IPS-NIHi11 (cell line): ENCODE measurements at regions not wholly inside any gene's neighbourhood (a gene's known extent, or its start where the extent isn't known, plus 50 kb on each side); places are given as distances from the start of the nearest gene placed in this dataset.

ENCODE experiments used
- DNase-seq: peaks from one replicate; pipeline ENCODE4 v3.0.0; 2012; ENCODE audit warnings: mixed read lengths, low spot score

DNA sequence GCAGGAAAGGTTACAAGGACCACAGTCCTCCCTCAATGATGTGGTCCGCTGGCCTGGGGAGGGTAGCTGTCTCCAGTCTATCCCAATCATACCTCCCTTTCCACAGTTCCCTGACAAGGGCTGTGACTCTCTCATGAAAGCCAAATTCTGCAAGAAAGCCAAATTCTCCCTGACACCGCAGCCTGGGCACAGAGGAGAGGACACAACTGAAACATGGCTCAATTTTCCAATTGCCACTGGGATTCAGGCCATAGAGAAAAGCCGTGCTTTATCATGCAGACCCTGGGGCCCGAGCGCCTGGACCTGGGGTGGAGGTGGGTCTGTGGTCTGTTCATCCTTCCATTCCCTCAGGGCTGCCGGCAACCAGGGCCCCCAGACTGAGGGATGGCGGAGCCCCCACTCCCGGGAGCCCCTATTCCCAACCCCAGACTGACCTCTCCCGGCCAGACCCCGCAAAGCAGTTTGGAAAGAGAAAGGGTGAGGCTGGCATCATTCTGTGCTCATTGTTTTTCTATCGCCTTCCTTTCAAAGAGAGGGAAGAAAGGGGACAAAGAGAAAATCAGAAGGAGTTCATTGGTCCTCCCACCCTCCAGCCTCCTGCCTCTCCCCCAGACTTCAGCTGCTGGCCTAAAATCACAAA, 239.5 kb downstream of the BUD13 start:
- peak; percentile 72 for DNase-seq

DNA sequence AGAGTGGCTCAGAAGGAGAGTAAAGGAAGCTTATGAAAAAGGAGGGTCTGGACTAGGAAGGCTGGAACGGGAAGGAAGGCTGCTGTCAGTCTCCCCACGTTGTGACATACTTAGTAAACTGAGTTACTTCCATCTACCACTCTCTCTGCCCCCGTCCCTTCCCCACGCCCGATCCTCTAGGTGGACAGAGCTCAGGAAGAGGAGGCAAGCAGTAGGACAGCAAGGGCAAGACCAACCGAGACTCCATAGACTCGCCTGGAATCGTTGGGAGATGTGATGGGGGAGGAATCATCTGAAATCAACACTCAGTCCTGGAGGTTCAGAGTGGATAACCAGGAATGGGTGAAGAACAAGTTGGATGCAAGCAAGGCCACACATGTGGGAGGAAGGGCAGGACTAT, 240.7 kb downstream of the BUD13 start:
- DNase-seq, result no peak

DNA sequence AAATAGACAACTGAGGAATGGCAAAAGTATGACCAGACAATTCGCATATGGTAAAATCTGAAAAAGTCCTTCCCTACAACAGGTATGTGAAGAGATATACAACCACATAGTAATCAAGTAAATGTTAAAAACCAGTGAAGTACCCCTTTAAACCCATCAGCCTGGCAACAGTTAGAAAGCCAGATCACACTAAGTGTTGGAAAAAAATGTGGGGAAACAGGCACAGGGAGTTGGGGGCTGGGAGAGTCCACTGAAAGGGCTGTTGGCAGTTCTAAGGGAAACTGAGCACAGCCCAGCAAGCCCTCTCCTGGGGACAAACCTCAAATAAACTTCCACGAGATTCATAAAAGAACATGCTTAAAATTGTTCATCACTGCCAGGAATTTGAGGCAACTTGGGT, 242.1 kb downstream of the BUD13 start:
- DNase-seq, result no peak

DNA sequence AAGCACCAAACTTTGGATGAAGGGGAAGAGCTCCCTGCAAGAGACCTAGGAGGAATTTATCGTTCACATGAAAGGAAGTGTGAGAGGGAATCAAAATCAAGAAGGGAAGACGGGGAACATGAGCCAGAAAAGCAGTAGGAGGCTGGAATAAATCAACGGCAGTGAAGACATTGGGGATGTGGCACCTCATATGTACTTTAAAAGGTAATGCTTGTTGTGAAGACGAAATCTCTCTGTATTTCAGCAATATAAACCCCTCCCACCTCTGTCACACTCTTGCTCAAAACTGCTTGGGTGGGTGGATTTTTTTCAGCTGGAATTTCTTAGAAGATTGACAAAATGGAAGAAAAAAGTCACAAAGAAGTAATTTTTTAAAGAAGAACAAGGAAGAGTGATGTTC, 243.5 kb downstream of the BUD13 start:
- no peak for DNase-seq

DNA sequence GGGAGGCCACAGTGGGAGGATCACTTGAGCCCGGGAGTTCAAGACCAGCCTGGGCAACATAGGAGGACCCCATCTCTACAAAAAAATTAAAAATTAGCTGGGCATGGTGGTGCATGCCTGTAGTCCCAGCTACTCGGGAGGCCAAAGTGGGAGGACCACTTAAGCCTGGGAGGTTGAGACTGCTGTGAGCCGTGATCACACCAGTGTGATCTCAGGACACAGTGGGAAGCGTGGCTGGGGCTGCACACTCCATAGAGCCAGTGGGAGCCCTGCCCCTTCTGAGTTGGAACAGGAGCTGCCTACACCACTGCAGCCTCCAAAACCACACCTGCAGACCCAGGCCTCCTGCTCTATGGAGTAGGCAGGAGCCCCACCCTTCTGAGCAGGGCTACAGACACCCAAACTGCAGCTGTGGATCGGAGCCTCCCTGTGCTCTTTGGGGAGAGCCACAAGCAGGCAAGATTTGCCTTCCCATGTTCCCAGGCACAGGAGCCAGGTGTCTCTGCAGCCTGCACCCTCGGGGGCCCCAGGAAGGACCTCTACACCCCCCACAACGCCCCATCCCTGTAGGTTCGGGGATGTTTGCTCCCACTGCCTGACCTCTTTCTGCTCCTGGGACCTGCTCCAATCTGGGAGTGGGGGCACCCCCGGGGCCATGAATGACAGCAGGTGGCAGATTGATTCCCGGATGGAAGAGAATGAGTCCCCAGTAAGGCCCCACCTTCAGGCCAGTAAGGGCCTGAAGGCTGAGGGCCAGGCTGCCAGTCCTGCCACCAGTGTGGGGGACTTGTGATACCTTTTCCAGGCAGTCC, 245.4 kb downstream of the BUD13 start:
- no peak for DNase-seq

DNA sequence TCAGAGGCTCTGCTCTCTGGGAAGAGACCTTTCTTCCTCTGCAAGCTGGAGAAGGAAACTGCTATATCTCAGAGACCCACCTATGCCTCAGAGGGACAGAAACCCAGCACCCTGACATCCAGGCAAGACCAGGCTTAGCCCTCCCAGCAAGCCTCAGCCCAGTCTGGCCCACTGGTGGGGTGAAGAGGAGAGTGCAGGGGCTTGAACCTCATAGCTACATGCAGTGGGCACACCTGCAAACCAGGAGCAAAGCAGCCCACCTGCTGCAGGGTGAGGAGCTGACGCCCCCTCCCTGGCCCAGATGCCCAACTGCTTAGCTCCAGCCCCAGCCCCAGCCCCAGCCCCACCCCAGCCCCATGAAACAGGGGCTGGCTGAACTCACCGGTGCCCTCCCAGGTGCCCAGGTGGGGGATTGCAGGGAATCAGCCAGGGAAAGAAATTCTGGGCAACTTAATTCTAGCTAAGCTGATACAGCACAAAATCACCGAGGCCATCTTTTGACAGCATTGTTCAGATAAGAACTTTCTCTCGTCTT, 246.8 kb downstream of the BUD13 start:
- DNase-seq, result no peak

DNA sequence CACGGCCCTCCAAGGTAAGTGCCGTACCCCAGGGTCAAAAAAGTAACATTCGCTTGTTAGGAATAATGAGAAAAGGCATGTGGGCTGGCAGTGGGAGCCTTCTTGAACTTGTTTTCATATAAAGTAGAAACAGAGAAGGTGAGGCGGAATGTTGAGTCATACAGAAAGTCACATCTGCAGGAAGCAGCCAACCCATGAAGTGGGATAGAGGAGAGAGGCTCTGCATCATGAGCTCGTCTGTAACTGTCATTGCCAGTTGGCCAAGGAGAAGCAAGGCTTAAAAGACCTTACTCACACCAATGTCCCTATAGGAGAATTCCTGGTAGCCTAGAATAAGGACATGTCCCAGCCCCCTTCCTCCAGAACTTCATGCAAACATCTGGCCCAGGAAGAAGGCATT, 253.3 kb downstream of the BUD13 start:
- DNase-seq, result no peak

DNA sequence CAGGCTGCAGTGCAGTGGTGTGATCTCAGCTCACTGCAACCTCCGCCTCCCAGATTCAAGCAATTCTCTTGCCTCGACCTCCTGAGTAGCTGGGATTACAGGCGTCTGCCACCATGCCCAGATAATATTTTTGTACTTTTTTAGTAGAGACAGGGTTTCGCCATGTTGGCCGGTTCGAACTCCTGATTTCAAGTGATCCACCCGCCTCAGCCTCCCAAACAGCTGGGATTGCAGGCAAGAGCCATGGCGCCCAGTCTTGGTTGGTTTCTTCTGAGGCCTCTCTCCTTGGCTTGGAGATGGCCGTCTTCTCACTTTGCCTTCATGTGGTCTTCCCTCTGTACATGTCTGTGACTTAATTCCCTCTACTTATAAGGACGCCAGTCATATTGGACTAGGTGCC, 254.6 kb downstream of the BUD13 start:
- no peak for DNase-seq

DNA sequence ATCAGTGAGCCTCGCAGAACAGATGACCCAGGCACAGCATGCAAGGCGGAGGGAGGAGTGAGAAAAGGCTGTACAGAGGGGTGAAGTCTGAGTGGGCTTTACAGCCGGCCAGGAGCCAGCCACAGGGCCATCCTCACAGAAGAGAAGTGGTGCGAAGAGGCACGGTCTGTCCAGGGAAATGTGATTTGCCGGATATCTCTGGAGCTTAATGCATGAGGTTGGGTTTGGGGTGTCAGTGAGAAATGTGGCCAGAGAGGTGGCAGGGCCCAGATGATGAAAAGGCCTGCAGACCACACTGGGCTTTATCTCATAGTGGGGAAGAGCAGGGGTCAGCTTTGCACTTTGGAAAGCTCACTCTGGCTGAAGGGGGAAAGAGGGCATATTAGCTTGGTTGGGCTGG, 255.2 kb downstream of the BUD13 start:
- DNase-seq, result no peak

DNA sequence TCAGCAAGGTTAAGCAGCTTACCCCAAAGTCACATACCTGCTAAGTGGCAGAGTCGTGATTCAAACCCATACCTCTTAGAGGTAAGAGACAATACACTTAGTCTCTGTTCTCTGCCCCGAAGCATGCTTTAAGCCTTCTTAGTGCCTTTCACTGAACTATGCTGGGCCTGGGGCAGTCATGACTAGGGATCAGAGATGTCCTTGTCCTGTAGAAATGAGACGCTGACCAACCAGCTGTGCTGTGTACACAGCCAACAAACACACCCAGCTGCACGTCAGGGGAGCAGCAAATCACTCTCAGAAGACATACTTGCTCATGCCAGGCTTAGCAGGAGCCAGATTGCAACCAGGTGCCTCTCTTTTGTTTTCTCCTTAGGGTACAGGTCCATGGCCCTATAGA, 255.7 kb downstream of the BUD13 start:
- DNase-seq, result no peak

DNA sequence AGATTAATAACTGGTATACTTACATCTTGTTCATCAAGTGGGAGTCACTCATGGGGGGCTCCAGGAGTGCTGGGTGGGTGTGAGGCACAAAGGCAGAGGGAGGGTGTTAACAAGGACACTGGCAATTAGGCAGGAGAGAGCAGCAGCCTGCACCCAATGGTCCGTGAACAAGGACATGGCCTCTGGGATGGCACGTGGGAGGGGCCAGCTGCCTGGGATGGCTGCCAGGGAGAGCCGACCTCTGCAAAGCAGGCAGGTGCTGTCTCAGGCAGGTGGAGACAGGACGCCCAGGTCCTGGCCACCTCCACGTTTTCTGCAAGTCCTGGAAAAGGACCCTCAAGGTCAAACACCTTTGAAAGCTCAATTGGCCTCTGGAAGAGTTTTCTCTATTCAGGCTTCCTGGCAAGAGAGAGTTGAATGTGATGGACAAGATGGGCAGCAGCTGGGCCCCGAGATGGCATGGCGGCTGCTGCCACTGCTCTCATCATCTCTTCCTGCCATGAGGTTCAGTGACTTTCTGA, 257.1 kb downstream of the BUD13 start:
- DNase-seq, result no peak

DNA sequence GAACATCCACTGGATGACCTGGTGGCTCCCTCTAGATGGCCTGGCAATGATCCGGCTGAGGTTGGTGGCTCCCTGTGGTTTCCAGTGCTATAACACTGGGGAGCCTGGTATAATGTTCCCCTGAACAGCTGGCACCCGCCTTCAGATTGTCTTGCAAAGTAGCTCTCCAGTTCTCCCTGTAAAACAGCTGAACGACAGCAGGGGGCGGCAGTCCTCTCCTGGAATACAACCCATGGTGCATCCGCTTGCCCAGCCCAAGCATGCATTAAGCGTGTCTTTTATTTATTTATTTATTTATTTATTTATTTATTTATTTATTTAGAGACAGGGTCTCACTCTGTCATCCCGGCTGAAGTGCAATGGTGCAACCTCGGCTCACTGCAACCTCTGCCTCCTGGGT, 258.9 kb downstream of the BUD13 start:
- peak; percentile 64 for DNase-seq

DNA sequence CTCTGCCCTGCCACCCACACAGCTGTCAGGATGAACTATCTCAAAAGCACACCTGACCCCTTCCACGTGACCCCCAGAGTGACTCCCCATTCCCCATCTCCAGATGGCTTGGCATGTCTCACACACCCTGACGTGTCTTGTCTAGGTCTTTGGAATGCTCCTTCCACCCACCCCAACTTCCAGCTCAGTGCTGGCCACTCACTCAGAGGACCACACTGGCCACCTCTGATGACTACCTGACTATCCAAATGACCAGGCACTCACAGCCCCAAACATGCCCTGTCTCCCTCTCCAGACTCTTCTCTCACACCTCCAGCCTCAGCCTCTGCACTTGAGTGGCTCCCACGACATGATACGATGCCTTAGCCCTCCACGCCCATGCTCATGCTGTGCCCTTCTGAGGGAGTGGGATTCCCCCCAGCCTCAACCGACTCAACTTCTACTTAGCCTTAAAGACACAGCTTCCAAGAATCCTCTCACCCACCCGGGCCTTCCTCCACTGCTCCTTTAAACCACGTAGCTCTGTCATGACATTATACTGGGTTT, 259.4 kb downstream of the BUD13 start:
- no peak for DNase-seq

DNA sequence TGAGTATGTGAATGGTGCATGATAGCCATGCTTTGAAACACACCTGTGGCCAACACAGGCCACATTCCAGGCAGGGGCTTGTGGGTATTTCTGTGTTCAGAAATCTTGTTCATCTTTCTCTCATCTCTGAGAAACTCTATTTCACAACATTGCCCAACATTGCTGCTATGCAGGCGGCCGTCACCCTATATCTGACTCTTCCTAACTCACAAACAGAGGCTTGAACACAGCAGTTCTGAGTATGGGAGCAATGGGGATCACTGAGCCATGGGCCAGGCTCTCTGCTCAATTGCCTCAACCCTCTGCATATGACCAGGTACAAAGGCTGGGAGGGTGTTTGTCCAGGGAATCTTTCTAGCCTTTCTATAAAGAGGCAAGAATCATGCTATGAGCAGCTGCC, 259.9 kb downstream of the BUD13 start:
- DNase-seq, result no peak

DNA sequence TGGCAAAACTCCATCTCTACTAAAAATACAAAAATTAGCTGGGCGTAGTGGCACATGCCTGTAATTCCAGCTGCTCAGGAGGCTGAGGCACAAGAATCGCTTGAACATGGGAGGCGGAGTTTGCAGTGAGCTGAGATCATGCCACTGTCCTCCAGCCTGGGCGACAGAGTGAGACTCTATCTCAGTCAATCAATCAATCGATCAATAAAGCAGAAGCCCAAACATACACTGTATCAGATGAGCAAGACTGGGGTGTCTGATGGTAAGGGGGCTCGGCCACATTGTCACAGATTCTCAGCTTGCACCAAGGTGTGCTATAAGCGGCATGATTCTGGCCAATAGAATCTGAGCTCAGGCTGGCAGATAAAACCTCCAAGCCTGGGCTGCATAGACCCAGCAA, 261.1 kb downstream of the BUD13 start:
- no peak for DNase-seq

DNA sequence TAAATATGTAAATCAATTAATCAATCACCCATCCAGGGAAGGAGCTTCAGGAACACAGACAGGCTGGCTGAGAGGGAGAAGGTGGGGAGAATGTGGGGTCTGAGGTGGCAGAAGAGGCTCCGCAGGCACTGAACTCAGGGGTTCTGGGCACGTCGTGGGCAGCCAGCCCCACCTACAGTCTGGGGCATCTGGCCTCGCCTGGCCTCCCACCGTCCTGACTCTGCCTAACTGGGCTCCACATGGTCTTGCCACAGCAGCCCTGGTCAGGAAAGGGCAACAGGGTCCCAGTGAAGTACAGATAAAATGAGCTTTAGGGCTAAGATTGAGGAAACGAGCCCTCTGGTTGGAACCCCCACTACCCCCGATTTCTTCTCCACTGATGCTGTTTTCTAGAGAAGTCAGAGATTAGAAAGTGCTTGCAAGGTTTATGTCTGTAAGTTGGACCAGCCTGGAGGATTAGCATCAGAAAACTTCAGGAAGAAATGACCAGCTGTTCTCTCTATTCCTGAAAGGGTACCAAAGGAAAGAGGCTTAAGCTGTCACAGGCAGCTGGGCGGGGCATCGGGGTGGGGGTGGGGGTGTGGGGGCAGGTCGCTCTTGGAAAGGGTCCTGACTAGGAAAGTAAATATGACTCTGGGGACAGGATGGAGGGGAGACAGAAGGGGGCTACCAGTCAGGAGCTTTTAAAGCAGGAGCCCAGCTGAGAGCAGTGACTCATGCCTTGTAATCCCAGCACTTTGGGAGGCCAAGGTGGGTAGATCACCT, 261.7 kb downstream of the BUD13 start:
- DNase-seq, result peak; percentile 41

DNA sequence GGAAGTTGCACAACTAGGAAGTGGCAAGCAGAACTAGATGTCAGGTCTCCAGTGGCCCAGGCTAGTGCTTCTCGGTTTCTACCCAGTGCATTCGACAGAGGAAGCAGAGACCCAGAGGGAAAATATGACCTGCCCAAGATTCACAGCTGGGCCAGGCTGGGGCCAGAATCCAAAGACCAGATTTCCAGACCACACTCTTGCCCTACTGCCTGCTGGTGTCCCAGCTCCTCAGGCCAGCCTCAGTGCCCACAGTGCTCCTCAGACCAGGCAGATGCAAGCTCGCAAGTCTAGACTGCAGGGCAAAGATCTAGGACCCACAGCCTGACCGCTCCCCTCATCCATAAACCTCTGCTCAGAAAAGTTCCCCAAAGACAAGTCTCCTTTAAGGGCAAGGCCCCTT, 262.6 kb downstream of the BUD13 start:
- no peak for DNase-seq

DNA sequence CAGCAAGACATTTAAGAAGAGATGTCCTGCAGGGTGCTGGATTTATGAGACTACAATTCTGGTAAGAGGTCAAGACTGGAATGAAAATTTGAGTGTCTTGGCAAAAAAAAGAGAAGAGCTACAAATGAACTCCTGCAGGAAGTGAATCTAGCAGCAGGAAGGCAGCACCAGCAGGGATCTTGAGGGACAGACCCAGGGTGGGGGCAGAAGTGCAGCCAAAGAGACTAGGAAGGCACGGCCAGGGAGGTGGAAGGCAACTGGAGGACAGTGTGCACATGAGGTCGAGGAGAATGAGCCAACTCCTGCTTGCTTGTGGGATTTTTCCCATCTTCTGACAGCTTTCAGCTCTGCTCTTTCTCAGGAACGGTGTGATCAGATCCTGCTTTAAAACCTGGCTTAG, 263.2 kb downstream of the BUD13 start:
- DNase-seq, result no peak

DNA sequence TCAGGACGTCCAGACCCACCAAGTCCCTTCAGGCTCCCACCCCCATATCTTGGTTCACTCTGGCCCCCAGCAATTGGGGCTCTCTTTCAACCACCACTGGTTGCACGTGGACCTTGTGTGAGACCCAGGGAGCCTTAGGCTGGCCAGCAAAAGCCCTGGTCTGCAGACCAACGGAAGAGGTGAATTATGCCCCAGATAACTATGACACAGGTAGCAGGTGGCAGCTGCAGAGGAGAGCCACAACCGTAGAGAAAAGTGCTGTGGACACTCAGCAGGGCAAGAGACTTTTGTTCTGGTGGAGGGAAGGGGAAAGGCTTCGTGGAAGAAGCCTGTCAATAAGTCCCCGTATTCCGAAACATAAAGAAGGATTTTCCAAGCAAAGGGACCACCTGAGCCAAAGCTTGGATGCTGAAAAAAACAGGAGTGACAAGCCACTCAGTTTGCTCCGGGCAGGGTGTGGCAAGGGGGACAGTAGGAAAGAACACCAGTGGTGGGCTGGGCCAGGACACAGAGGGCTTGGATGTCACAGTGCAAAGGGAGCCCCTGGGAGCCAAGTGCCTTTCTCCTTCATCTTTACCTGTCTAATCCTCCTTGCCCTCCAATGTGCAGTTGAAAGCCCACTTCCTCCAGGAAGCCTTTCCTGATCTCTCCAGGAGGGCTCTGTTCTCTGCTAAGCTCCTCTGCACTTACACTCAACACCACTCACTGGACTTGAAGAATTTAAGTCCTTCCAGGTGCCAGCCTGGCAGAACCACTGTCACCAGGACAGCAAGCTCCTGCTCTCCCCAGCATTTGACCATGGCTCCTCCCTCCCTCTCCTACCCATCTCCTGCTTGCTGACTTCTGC, 264.7 kb downstream of the BUD13 start:
- no peak for DNase-seq

DNA sequence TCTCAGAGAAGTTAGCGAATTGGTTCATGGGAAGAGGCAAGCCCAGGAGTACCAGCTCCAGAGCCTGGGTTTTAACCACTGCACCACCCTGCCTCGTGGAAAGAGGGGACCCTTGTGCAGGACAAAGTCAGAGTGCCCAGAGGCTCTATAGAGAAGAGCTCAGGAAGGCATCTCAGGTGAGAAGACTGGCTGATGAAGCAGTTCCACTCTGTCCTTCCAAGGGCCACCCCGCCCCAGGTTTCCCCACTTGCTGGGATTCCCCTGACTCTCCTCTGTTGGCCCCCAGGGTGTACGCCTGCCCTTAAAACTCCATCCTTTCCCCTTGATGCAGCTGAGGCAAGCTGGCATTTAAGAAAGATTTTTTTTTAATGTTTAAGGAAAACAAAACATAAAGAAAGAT, 265.8 kb downstream of the BUD13 start:
- no peak for DNase-seq

DNA sequence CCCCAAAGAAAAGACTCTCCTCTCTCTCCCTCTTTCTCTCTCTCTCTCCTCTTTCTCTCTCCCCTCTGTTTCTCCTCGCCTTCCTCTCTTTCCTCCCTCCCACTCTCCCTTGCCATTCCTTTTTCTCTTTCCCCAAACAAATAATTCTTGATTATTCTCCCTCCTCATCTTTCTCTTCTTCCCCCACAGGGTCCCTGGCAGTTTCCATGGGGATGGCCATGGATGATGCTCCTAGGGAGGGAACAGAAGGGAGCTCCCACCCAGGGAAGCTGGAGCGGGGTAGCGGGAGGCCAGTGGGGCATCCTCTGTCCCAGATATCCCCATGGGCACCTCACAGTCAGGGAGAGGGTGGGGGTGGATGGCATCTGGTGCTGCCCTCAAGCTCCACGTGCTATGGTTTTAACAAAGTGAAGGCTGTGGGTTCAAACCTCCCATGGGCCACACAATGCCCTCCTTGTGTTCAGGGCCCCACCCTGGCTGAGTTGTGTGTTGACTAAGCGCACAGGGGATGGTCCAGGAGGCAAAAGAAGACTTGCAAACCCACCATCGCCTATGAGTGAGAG, 266.4 kb downstream of the BUD13 start:
- DNase-seq, result no peak
